DMS53 (cell line): ENCODE measurements at regions not wholly inside any gene's neighbourhood (a gene's known extent, or its start where the extent isn't known, plus 50 kb on each side); places are given as distances from the start of the nearest gene placed in this dataset.

Experiments
- DNase-seq: peaks from one replicate; lab custom pipeline; 2025; lab: John Stamatoyannopoulos, UW

DNA sequence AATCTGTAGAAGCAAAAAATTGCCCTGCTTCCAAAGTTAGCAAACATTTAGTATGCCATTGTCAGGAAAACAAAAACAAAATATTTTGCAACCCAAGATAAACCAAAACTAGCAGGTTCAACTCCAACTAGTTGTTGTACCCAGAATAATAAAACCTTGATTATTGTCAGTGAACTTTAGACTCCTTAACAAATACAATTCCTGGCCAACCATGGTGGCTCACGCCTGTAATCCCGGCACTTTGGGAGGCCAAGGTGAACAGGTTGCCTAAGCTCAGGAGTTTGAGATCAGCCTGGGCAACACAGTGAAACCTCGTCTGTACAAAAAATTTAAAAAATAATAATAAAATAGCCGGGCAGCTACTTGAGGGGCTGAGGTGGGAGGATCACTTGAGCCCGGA is 53.6 kb upstream of the EPCAM start:
- no peak for DNase-seq

DNA sequence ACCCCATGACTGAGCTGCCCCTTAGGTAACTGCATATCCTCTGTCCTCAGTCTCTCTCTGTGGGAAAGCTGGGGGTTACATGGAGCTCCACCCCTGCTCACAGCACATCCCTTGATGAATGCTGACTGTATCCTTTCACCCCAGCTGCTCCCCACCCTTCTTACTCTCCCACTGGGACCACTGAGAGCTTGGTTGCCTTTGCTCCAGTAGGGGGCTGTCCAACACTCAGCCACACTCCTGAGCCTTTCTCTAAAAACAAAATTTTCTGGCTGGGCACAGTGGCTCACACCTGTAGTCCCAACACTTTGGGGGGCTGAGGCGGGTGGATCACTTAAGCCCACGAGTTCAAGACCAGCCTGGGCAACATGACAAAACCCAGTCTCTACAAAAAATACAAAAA is 55.4 kb upstream of the EPCAM start:
- DNase-seq, result no peak

DNA sequence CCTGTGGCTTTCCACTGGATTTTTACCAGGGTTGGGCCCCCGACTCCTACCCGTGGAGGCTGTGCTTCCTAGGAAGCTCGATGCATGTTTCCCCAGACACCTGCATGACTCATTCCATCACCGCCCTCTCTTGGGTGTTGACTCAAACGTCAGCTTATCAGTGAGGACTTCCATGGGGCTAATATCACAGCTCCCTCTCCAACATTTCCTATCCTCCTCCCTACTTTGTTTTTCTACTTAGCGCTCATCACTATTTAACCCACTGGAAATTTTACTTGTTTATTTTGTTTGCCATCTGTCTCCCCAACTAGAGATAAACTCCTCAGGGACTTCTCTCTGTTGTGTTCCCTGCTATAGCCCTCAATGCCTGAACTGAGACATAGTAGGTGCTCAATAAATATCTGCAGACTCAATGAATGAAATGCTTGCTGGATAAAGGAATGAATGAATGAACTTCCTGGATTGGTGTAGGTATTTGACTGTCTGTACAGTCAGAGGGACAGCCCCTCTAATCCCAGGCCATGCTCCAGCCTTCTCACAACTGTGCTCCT is 55.9 kb upstream of the EPCAM start:
- peak; percentile 90 for DNase-seq

DNA sequence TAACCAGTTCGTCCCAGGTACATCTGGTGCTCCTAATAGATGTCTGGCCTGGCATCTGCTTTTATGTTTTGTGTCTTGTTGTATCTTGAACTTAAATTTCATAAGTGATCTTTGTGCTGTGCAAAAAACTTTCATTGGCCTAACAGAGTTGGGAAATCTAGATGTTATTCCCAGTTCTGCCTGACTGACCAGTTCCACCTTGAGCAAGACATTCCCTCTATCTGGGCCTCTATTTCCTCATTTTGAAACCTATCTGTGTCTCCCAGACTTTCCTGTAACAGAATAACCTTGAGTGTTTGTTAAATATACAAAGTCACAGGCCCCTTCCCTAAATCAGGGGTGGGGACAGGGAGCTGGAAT is 56.6 kb upstream of the EPCAM start:
- DNase-seq, result no peak

DNA sequence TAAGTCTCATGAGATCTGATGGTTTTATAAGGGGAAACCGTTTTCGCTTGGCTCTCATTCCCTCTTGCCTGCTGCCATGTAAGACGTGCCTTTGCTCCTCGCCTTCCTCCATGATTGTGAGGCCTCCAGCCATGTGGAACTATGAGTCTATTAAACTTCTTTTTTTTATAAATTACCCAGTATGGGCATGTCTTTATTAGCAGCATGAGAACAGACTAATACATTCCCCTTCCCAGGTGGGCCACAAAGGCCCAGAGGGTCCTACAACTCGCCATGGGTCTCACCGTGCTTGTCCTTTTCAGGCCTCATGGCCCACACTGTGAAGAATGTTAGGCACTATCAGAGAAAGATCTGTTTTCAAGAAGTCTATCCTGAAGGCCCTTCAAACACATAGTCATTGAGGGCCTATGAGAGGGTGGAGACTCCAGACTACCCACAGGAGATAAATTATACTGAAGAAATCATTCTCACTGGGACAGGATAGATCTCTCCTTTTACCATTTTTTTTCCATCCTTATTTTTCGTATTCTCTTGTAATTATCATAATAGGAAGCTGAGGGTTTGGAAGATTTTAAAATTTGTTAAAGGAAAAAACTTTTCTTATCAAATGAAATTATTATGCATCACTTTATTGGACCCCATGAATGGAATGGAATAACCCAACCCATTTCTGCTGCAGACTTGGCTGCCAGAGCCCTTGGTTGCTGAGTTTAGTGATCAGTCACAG is 57.2 kb upstream of the EPCAM start:
- no peak for DNase-seq

DNA sequence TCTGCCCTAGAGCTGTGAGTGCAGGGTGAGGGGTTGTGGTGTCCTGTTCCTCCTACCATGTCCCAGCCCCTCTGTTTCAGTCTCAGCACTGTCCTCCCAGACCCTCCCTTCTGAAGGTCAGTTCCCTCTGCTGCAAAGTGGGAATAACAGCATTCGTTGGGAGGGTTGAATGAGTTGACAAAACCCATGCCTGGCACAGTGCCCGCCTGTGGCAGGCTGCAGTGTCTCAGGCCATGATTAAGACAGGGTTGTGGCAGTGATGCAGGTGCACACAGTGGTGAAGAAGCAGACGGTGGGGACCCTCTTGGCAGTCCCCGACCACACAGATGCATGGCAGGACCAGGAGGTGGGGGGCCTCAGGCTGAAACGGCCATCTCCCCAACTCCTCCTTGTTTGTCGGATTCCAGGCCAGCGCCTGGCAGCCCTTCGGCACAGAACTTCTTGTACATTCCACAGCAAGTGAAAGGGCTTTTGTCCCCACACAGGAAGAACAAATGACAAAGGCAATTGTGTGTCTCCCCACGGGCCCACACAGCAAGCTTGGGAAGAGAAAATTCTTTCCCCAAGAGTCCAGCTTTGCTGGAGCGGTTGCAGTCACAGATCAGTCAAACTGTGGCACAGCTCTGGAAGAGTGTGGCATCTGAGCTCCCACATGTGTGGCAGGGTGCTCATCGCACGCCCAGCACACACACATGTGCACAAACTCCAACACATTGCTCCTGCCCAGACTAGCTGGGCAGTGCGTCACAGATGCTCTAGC is 58.1 kb upstream of the EPCAM start:
- no peak for DNase-seq

DNA sequence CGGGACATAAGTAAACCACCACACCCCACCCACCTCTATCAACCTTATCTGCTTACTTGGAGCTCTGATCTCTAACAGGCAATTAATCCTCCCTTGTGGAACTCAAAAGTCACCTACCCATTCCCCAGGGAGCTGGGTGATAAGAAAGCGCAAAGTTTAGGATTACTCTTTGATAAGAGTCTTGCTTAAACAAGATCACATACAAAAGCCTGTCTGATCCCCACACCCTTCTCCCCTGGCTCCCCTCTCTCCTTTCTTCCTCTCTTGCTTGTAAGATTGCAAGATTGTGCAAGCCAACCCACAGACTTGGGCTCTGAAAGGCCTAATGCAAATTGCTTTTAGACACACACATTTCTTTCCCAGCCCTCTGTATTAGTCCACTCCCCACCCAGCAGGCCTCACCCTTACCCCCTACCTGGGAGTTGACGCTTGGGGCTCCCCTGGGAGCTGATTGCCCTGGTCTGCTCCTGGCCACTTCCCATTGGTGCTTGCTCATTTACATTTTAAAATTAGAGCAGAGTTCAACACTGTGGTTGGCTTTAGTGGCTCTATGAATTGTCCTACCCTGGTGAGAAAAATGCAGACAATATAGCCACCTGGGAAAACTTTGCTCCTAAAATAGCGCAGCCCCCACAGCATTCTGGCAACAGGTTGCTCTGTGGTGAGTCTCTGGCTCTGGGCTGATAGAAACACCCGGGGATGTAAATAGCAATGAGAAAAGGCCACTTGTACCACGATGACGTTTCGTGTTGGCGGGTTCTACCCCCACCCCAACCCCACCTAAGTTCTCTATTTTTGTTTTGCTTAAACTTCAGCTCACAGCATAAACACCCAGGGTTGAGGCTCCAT is 58.9 kb upstream of the EPCAM start:
- DNase-seq, result no peak

DNA sequence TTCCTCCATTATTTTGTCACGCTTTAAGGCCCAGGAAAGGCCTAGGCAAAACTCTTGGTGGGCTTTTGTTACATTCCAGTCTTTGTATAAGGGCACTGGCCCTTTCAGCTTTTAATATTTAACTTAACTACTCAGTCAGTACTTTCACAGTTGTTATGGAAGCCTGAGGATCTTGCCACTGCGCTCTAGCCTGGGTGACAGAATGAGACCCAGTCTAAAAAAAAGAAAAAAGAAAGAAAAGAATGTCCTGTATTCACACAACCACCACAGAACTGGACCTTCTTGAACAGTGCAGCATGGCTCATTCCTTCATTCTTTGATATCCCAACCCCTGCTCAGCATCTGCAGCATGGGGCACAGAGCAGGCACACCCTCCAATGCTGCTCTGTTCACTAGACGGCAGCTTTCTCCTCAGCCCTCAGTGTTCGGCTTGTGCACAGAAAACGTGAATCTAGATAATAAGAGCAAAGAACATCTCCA is 59.6 kb upstream of the EPCAM start:
- no peak for DNase-seq

DNA sequence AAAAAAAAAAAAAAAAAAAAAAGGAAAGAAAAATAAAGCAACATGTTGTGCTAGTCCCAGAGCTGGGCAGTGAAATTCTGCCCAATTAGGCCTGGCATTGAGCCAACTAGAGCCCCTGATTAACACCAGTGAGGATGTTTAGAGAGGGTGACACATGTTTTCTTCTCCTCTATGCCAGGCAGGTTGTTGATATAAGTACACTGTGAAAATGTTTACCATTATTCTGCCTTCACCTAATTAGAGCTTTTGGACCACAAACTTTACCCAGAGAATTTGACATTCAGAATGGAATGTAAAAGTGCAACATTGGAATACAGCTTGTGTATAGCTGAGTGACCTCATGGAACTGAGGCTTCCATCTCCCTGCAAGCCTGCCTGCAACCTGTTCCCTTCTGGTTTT is 62.0 kb upstream of the EPCAM start:
- peak; percentile 9 for DNase-seq

DNA sequence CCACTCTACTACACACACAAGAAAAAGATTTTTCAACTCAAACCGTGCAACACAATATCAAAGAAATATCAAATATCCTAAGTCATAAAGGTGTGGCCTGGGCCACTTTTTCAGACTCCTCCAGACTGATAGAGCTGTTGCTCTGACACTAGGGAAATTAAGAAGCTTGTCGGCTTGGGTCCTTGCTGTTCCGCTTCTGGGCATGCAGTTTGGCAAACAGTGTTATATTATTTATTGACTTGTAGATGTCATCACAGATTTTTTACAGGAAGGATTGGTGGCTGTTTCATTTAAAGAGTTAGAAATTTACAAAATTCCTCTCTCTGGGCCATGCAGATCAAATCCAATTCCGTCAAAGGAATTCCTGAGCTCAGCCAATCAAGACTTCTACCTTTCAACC is 64.5 kb upstream of the EPCAM start:
- no peak for DNase-seq

DNA sequence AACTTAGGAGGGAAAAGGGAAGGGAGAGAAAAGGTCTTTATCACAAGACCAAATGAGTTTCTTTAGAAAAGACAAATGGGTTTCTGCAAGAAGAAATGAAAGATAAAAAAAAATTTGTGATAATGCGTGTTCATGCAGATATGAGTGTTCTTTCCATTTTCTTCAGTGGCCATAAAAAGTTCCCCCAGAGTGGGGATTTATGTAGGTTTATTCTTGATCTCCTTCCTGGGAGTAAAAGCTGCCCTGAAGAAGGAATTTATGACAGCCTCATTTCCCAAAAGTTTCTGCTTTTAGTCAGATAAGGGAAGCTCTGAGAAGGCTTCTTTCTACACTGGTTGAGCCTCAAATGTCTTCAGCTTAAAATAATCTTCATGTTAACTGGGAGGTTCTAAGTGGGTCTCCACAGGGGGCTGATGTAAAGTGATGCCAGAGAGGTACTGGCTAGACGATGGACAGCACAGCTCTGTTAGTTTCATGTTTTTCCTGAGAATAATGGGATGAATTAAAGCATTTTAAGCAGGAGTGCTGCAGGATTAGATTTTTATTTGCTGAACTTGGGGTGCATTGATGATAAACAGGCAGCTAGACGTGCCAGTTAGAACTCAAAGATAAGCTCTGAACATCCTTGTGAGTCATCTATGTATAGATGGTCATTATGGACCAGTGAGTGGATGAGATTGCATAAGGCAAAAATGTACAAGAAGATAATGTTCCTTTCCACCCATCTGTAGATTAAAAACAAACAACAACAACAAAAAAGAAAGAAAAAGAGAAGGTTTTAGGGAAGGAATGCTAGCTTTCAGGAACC is 65.6 kb upstream of the EPCAM start:
- DNase-seq, result no peak

DNA sequence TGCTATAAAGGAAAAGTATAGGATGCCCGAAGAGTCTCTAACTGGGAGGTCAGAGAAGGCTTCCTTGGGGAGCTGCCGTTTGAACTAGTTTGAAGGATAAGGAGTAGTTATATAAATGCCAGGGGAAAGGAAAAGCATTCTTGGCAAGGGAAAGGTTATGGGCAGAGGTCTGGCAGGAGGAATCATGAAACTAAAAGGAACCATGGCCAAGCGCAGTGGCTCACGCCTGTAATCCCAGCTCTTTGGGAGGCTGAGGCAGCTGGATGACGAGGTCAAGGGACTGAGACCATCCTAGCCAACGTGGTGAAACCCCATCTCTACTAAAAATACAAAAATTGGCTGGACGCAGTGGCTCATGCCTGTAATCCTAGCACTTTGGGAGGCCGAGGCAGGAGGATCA is 66.8 kb upstream of the EPCAM start:
- DNase-seq, result no peak

DNA sequence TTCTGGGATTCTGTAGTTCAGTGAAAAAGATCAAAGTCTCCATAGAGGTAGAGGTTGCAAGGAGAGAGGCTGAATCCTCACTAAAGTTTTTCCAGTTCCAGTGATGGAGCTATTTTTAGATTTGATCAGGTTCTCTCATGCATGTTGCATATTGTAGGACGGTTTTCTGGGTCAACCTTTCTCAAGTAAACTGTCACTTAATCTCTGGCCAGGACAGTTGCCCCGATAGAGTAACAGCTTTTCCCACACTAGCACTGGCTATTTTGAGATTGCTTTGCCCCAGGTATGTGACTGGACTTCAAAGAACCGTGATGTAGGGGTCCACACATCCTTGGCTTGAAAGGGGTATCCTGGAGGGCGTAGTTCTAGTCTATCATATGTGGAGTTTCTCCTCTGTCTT is 67.4 kb upstream of the EPCAM start:
- no peak for DNase-seq

DNA sequence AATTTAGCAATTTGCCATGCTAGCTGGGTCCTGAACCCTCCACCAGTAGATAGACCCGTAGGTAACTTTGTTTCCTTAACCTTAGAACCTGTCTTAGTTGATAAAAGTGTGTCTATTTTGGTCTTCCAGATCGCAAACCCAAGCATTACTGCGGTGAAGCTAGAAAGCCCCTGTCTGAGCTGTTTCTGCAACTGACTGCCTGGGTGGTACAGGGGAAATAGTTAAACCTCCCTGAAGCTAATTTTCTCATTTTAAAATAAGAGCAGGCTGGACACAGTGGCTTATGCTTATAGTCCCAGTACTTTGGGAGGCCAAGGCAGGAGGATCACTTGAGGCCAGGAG is 67.9 kb upstream of the EPCAM start:
- DNase-seq, result no peak

DNA sequence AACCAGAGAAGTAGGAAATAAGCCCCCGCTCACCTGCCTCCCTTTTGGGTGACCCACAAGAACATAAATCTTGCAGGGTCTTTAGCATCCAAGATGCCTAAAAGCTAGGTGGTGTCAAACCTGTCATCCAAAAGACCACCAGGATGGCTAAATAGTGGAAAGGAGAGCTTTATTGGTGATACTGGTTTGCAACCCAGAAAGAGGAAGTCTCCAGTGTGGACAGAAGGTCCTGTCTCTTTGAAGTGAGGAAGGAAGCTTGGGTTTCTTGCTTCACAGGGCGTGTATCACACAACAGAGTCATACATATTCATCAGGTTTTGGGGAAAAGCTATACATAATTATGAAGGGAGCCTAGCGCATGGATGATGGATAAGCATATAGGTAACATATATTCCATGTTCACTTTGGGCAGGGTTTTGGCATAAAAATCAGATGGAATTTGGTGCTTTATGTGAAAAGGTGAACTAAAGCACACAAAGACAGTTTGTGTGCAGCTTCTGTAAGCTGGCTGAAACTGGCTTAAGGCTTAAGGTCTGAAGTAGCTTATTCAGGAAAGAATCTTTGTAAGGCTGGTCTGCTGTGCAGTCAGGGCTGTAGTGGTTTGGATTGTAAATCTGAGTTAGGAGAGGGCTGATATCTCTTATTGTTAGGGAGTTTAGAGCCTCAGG is 68.4 kb upstream of the EPCAM start:
- DNase-seq, result peak; percentile 7

DNA sequence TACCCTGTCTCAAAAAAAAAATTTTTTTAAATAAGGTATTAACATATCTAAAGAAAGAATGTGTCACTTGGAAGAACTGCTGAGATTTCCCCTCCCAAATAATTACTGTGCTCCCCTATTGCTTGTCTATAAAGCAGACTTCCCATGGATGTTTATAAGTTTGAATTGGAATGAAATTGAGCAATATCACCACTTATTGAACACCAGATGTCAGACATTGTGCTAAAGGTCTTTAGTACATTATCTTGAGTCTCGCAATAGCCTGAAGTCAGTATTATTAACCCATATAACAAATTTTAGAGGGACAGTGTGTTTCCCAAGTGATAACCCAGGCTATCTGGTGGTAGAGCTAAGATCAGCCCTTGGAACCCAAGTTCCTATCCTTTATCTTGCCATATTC is 69.0 kb upstream of the EPCAM start:
- DNase-seq, result no peak

DNA sequence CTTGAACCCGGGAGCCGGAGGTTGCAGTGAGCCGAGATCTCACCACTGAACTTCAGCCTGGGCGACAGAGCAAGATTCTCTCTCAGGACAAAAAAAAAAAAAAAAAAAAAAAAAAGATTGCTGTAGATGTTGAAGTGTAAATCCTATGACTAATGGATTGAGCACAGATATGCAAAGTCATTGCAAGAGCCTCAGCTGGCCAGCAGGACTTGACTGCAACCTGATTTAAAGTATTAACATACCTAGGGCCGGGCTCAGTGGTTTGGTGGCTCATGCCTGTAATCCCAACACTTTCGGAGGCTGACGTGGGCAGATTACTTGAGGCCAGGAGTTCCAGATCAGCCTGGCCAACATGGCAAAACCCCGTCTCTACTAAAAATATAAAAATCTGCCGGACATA is 69.6 kb upstream of the EPCAM start:
- DNase-seq, result peak; percentile 43

DNA sequence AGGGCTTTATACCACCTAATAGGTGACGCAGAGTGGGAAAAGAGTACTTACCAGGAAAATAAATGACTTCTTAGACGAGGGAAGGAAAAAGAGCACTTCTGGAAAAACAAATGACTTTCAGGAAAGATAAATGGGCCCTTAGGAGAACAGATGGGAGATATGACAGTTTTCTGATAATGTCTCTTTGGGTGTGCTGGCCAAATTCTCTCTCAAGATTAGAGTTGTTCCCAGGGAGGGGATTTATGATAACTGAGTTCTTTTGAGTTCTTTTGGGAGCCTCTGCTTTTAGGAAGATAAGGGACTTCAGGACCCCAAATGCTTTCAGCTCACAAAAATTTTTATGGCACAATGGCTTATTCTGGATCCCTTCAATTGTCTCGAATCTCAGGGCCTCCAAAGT is 70.3 kb upstream of the EPCAM start:
- DNase-seq, result no peak

DNA sequence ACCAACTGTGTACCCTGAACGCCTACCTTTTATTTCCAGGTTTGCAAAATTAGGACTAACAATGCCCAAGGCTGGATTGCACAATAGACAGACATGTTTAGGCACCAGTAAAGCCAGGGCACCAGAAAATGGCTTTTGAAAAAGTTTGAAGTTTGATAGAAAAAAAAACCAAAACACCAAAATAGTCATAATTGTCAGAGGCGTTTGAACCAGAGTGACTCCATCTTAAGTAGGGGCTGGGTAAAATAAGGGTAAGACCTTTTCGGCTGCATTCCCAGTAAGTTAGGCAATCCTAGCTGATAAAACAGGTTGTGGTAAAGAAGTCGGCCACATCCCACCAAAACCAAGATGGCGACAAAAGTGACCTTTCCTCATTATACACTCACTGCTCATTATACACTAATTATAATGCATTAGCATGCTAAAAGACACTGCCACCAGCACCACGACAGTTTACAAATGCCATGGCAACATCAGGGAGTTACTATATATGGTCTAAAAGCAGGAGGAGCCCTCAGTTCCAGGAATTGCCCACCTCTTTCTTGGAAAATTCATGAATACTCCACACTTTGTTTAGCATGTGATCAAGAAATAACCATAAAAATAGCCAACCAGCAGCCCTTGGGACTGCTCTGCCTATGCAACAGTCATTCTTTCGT is 71.2 kb upstream of the EPCAM start:
- no peak for DNase-seq

DNA sequence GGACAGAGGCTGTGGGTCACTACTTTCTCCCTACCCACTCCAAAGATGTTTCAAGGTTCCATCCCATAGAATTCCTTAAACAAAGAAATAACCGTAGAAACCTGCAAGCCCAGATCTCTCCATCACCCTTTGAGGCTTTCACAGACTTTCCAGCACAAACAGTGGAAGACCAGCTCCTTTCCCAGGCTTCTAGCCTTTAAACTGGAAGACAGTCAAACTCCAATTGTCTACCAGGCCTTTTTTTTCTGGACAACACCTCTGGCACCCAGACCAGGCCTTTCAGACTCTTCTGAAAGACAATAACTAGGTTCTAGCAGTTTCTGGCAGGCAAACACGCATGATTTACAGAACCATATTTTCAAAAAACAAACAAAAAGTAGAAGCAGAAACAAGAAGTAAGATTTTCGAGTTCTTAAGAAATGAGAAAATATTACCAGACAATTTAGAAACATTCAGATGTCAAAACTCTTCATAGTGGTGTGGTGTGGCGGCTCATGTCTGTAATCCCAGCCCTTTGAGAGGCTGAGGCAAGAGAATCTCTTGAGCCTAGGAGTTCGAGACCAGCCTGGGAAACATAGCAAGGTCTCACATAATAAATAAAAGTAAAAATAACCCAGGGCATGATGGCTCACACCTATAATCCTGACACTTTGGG is 73.0 kb upstream of the EPCAM start:
- DNase-seq, result no peak
